SIG-M5 treated with dmso at 0.1 percent for 504 hours (cell line): ENCODE measurements at regions not wholly inside any gene's neighbourhood (a gene's known extent, or its start where the extent isn't known, plus 50 kb on each side); places are given as distances from the start of the nearest gene placed in this dataset.

Source experiments
- DNase-seq: peaks from one replicate; lab custom pipeline; 2025; ENCODE audit not compliant: unreplicated experiment; lab: John Stamatoyannopoulos, UW

DNA sequence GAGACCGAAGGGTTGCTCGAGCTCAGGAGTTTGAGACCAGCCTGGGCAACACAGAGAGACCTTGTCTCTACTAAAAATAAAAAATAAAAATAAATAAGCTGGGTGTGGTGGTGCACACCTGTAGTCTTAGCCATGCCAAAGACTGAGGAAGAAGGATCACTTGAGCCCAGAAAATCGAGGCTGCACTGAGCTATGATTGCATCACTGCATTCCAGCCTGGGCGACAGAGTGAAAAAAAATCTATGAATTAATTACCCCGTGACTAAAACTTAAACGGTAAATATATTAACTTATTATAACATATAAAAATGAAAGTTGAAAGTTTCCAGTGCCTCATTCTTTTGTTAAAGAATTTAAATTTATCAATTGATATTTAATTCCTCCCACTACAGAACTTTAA is 273.7 kb downstream of the KLF12 start:
- no peak for DNase-seq

DNA sequence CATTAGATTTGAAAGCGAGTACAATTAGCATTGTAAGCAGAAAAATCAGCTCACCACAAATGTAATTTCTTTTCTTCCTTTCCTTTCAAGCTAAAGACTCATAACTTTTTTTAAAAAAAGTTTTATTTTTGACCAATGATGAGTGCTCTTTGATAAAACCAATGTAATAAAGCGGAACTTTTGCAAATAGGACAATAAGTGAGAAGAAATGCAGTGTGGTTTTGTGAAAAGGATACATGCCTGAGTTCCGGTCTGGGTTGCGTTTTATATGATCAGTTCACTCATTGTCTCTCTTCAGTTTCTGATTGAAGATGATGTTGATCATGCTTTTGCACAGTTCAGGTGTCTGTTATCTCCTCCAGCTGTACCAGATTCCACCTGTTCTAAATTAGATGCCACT is 274.4 kb downstream of the KLF12 start:
- no peak for DNase-seq

DNA sequence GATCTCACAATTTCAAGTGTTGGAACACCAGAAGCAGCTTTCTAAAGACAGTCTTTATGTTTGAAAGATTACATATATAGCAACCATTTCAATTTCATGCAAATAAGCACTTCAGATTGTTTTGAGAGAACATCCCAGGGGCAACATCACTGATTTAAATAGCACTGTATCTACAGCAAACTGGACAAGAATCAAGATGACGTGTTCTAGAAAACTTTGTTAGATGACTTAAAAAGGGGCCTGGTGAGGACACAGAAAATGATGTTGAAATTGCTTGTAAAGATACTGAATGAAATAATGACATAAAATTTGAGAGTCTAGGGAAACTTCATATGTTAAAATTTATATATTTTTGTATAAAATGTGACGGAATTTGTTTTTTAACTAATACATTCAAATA is 277.1 kb downstream of the KLF12 start:
- DNase-seq, result no peak

DNA sequence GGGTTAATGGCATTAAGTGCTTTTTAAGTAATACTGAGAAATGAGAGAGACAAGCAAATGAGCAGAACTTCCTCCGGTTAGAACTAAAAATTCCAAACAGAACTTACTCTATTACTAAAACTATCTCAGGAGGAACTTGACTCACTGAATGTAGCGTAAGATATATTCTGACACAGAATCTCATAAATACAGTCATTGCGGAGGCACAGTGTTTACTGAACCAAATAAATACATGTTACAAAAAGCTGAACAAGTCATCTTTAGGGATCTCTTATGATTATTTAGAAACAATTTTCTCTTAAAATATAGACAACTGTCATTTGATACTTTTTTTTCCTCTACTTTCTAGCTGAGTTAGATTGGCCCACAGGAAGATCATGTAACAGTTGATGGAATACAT is 283.1 kb downstream of the KLF12 start:
- no peak for DNase-seq

DNA sequence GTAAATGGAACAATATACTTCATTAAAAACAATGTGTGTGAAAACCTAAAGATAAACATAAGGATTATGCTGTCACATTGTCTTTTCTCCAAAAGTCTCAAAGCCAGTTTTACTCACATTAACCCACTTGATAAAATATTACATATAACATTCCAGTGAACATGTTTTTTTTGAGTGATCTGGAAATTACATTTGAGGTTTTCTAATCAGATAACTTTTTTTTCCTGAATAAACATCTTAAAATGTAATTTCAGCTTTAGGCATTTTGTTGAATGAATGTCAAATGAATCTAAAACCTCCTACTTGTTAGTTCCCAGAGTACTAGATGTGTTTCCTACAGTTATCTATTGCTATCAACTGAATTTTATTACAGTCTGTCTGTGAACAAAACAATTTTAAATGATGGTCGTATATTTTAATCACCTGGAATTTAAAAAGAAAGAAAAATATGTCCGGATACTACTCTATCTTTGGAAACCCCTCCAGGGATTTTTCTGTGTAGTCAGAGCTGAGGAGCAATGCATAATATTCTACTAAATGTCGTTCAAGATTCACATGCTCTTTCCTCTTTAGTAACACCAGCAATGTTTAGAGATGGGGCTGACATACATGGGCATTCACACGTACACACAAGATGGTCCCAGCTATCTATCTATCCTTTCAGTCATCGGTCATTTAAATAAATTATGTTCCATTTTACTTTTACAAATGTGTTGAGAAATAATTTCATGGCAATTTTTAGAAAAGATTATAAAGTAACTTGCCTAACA is 283.9 kb downstream of the KLF12 start:
- no peak for DNase-seq

- DNase-seq, result no peak
These were observed 284.9 kb downstream of the KLF12 start for GRCh38 chr13:73849292-73849691.

- no peak for DNase-seq
These were observed 289.2 kb downstream of the KLF12 start for GRCh38 chr13:73844986-73845385.

DNA sequence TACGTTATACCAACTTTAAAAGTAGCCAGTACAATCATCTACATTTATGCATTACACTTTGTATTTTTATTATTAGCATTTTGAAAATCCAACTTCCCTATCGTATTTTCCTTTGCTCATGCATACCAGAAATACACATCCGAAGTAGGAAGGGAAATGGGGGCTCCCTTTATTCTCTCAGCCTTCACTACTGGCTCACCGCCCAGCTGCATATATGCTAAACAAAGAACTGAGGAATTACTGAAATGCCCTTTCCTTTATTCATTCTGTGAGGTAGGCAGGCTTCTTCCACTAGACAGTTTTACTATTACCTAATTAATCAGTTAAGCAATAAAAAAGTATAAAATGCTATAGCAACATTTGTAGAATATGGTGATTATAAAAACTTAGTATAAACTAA is 291.6 kb downstream of the KLF12 start:
- DNase-seq, result no peak

GRCh38 chr13:73842184-73842583 is 292.0 kb downstream of the KLF12 start:
- DNase-seq, result no peak

DNA sequence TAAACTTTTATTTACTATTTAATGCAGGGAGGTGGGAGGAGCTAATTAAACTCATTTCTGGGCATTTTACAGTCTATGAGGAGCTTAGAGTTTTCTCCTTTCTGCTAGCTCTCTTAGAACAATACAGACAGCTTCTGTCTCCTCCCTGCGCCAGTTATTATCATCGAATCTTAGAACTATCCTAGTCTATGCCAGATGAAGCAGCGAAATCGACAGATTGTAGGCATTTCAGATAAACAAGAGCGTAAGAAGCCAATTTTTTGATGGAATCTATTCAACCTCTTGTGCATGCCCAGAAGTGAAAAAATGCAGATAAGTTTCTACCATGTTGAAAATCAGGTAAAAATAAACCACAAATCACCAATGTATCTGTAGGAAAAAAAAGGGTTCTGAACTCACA is 297.1 kb downstream of the KLF12 start:
- no peak for DNase-seq

DNA sequence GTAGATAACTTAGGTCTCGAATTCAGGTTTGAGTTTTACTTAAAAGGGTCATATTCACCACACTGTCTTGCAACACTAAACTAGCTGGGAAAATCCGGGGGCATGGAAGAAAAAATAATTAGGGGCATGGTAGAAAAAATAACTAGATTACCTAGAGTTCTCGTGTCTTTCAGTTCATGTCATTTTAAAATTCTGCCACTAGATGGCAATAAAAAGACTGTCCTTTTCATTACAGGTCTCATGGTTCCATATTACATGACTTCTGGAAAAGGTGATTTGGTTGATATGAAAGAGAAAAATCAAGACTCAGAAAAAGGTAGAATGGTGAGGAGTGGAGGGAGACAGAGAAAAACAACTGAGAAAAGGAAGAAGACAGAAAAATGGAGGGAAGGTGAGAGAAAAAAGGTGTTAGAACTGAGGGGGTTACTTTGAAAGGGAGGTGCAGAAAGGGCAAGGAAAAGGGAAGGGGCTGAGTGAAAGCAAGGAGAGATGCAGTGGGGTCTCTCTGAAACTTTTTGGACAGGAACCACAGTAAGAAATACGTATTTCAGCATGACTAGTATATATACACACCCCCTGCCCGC is 299.0 kb downstream of the KLF12 start:
- peak; percentile 13 for DNase-seq

- DNase-seq, result no peak
These were observed 300.7 kb downstream of the KLF12 start for GRCh38 chr13:73833325-73834070.

DNA sequence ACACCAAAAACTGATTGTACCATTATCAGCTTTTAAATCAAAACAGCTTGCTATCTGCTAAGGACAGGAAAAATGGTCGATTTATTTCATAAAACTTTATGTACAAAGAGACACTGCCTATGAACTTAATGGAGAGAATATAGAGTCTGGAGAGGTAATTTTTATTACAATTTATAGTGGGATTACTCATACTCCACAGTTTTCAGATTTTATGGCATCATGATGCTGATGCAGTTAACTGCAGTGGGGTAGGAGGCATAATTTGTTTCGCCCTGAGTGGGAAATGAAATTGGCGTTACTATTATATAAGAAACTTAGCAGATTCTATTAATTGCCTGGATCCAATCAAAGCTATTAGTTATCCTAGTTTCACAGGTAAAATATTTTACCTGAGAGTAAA is 301.4 kb downstream of the KLF12 start:
- DNase-seq, result no peak

DNA sequence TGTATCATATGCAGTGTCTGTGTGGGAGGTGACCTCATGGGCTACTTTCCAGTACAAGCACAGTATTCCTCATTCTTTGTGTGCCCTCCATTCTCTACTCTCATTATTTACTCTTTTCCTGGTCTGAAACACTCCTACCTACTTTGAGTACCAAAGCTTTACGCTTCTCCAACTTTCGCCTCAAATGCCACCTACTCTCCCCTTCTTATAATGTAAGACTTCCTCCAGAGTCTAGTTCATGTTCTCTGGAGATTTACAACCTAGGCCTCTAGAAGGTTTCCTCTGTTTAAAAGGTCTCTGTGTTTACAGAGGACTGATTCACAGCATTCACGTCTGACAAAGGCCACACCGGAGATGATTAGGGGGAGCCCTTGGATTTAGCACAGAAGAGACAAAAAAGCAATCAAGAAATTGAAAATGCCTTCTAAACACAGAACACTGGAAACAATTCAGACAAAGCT is 302.0 kb downstream of the KLF12 start:
- no peak for DNase-seq

GRCh38 chr13:73829416-73829815 is 304.8 kb downstream of the KLF12 start:
- DNase-seq, result no peak

- no peak for DNase-seq
These were observed 305.4 kb downstream of the KLF12 start for GRCh38 chr13:73828811-73829210.

DNA sequence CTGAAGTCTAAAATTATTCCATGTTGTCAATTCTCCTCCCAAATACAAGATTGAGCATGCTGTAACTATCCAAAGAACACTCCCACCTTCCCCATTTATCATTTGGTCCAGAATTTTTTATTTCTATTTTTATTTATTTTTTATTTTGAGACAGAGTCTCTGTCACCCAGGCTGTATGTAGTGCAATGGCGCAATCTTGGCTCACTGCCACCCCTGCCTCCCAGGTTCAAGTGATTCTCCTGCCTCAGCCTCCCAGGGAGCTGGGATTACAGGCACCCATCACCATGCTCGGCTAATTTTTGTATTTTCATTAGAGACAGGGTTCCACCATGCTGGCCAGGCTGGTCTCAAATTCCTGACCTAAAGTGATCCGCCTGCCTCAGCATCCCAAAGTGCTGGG is 306.8 kb downstream of the KLF12 start:
- no peak for DNase-seq

DNA sequence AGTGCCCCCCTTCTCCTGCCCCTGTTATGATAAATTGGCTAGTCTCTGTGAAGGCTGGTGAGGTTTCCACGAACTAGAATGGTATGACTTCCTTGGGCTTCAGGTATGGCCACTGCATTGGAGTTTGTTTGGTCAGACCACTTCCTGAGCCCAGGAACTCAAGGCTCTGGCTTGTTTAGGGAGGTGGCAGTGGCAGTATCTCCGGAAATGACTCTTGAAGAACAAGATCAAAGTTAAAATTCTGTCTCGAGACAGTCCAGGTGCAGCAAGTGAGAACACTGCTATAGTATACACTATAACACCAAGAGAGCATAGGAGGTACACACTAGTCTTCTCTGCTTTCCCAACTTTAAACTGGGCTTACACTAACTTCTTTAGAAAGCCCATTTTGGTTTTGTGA is 309.1 kb downstream of the KLF12 start:
- no peak for DNase-seq

DNA sequence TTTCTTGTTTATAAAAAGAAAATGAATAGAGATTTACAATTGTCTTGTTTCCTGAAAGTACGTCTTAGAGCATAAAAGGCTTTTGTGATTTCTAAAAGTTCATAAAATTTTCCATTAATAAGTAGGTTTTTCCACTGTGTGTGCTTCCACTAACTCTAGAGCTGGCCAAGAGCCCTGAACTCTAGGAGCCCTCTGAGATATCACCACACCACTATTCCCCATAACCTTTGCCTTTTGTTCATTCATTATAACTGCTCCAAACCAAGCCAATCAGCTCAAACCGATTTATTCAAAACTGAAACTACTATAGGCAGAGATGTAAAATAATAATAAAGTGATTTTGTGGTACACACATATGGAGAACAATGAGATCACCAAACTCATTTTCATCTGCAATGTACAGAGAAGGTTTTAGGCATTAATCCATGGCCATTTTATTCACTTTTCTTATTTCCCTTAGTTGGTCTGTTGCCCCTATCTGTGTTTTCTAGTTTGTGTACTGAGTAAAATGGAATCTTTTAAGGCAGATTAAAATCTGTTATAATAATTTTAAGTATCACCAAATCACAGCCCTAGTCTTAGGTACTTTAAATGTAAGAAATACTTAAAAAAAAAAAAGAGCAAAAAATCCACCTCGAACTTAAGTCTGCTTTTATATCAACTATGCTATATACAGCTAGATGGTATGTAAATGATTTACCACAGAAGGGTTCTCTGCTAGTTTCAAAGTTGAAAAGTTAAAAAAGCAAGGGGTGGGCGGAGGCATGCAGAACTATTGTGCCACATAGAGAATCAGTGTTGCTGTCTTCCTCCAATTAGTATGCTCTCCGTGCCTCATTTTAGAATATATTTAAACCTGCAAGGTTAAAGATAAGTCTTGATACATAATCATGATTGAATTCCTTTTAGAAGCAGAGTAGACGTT is 311.3 kb downstream of the KLF12 start:
- no peak for DNase-seq

- no peak for DNase-seq
These were observed 313.5 kb downstream of the KLF12 start for GRCh38 chr13:73820688-73821087.

GRCh38 chr13:73820285-73820684 is 313.9 kb downstream of the KLF12 start:
- DNase-seq, result no peak
